GM19324 (cell line): ENCODE measurements at regions not wholly inside any gene's neighbourhood (a gene's known extent, or its start where the extent isn't known, plus 50 kb on each side); places are given as distances from the start of the nearest gene placed in this dataset.

Experiments
- ATAC-seq: cut with Tn5 transposase; IDR thresholded peaks from one replicate; pipeline ENCODE4 v1.9.1; 2021; ENCODE audit warnings: mild to moderate bottlenecking, moderate library complexity; ENCODE audit not compliant: unreplicated experiment, low FRiP score

- ATAC-seq = no peak
Measured at GRCh38 chr5:15037247-15037908, 165.8 kb upstream of the ANKH start.

DNA sequence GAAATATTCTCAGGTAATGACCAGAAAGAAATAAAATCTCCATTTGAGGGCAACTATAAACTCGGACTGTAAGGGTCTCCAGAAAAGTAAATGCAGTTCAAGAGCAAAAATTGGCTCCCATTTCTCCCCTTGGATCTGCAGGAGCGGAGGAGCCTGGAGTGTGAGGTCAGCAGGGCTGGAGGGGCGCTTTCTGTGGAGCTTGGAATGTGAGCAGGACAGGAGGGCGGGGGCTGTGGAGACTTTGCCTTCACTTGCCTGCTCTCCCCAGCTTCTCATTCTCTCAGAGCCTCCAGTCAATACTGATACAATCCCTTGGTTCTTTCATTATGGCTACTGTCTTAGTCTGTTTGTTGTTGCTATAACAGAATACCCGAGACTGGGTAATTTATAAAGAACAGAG is 162.8 kb upstream of the ANKH start:
- no peak for ATAC-seq

DNA sequence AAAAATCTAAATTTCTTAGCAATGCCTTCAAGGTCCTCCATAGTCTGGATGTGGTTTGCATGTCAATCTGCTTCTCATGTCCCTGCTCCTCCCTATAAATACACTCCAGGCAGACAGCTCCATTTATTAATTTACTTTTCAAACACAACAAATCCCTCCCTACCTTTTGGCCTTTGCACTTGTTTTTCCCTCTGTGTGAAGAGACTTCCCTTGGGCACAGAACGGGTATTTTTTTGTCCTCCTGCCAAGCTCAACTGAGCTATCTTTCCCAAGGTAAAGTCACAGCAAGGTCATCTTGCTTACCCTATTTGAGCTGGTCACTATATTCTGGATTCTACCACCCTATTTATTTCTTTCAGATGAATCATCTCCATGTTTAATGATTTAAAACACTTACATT is 159.6 kb upstream of the ANKH start:
- ATAC-seq = no peak

- ATAC-seq = no peak
Measured at GRCh38 chr5:15027764-15028163, 156.2 kb upstream of the ANKH start.

GRCh38 chr5:15026944-15027343 is 155.4 kb upstream of the ANKH start:
- no peak for ATAC-seq

- ATAC-seq = no peak
Measured at GRCh38 chr5:15026011-15026893, 154.7 kb upstream of the ANKH start.

- no peak for ATAC-seq
Measured at GRCh38 chr5:15023846-15024245, 152.3 kb upstream of the ANKH start.

DNA sequence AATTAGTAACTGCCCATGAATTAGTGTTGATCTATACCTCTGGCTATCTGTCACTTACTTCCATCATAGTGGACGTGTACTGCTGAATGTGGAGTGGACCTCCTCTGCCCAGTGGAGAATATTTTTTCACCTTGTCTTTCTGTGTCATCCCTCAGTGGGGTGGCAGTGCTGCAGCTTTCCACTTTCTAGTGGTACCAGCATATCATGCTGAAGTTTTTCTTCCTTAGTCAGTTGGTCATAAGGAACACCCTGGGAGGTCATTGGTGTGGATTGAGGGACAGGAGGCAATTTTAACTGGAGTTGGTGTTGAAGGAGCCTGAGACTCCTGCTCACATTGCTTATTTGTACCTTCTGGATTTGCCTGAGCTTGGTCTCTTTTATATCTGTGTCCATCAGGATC is 151.7 kb upstream of the ANKH start:
- ATAC-seq = no peak

- ATAC-seq = no peak
Measured at GRCh38 chr5:15021266-15022046, 149.9 kb upstream of the ANKH start.

GRCh38 chr5:15020736-15021135 is 149.2 kb upstream of the ANKH start:
- ATAC-seq = no peak

DNA sequence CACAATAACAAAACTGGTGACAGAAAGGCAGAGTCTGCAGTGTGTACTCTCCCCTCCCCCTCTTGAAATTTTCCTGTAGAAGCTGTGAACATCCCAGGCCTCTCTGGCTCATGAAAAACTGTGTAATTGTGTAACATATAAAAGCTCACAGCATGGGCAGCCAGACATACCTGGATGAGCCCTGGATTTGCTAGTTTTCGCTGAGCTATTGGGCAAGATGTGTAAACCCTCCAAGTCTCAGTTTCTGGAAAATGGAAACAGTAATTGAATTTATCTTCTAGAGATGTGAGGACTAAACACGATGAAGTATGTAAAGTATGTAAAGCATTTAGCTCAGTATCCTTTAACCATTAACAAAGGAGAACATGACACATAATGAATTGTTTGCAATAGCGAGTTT is 143.2 kb upstream of the ANKH start:
- no peak for ATAC-seq

DNA sequence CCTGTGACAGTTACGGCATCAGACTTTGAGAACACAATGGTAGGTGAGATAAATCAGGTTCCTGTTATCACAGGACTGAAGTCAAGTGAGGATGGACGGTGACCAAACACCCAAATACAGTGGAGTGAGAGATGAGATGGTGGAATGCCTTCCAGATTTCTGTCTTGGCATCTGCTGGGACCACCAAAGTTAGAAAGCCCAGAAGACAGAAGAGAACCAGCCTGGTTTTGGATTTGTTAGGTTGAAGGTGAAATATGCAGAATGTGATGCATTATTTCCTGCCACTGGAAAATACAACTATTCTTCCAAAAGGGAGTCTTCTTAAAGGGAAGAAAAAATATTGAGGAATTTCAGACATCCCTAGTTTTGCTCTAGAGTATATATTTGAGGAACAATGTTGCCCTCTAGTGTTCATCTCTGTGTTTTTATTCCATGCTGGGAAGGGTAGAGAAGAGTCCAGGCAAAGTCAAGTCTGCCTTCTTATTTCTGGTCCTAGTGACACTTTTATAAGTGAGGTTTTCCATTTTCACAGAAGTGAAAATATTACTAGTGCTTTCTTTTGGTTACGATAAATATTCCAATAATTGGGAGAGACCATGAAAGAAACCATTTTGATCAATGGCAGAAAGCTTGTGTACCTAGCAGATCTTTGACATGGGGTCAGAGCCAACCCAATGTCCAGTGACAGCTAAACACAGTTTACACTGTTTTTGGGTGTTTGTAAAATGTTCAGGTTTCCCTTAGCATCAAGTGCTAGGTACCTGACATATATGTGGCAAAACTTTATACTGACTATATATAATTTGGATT is 142.3 kb upstream of the ANKH start:
- no peak for ATAC-seq

DNA sequence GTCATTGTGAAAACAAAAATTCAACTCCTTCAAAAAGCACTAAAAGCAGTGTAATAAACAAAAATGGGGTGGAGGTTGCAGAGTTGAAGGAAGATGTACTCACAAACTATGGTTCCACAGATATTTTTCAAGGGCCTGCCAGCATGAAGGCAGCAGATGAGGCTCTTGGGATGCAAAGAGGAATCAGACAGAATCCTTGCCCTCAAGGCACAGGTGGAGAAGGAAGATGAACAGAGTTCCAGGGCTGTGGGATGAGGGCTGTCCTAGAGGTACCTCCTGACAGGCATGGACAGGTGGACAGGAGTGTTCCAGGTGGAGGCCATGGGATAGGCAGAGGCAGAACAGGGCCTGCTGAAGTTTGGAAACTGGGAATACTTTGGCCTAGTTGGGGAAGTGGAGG is 140.5 kb upstream of the ANKH start:
- ATAC-seq = no peak

DNA sequence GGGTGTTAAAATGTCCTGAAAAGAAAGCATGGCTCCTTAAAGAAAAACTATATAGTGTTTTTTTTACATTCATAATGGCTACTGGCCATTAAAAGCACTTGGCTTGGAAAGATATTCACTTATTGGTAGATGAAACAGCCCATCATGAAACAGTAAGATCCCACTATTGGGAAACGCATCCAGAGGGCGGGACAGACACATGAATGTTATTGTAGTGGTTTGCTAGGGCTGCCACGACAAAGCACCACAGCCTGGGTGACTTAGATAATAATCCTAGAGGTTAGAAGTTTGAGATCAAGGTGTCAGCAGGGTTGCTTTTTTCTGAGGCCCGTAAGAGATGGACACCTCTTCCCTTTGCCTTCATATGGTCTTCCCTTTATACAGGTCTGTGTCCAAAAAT is 139.4 kb upstream of the ANKH start:
- no peak for ATAC-seq

GRCh38 chr5:15009420-15009819 is 137.8 kb upstream of the ANKH start:
- no peak for ATAC-seq

GRCh38 chr5:15008921-15009320 is 137.3 kb upstream of the ANKH start:
- no peak for ATAC-seq

GRCh38 chr5:15008476-15008875 is 136.9 kb upstream of the ANKH start:
- ATAC-seq = no peak

GRCh38 chr5:15007646-15008045 is 136.1 kb upstream of the ANKH start:
- no peak for ATAC-seq

GRCh38 chr5:15004506-15004905 is 132.9 kb upstream of the ANKH start:
- ATAC-seq = no peak

DNA sequence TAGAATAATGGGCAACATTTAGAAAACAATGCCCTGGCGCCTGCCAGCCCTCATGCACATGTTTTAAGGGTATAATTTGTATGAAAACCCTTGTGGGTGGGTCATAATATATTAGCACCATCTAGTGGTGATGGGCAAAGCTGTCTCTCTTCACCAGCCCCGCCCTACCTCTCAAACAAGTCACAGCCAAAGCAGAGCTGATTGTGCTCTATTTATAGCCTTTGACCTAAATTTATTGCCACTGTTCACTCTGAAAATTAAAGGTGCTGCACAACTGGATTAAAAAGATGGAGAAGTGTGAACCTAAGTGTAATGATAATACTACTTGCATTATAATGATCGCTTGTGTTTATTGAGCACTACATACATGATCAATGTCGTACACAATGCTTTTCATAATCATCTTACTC is 131.9 kb upstream of the ANKH start:
- ATAC-seq = peak; percentile 80
